LHCN-M2 (cell line): ENCODE measurements at regions not wholly inside any gene's neighbourhood (a gene's known extent, or its start where the extent isn't known, plus 50 kb on each side); places are given as distances from the start of the nearest gene placed in this dataset.

Source experiments
- DNase-seq: peaks from one replicate; pipeline ENCODE4 v3.0.0-alpha.2; 2012; ENCODE audit warnings: low read depth

- DNase-seq: peak; percentile 18
These were observed 878.9 kb upstream of the CXADR start for GRCh38 chr21:16633831-16634459.

- DNase-seq: no peak
These were observed 878.3 kb upstream of the CXADR start for GRCh38 chr21:16634515-16634914.

- no peak for DNase-seq
These were observed 872.4 kb upstream of the CXADR start for GRCh38 chr21:16640297-16641027.

- no peak for DNase-seq
These were observed 870.5 kb upstream of the CXADR start for GRCh38 chr21:16642353-16642752.

- DNase-seq: peak; percentile 8
These were observed 868.2 kb upstream of the CXADR start for GRCh38 chr21:16644685-16645084.

GRCh38 chr21:16650714-16651366, 862.0 kb upstream of the CXADR start:
- DNase-seq: no peak

GRCh38 chr21:16651956-16652355, 860.9 kb upstream of the CXADR start:
- DNase-seq: no peak

GRCh38 chr21:16663436-16663835, 849.4 kb upstream of the CXADR start:
- no peak for DNase-seq

GRCh38 chr21:16667395-16667794, 845.4 kb upstream of the CXADR start:
- no peak for DNase-seq

GRCh38 chr21:16674949-16675348, 837.9 kb upstream of the CXADR start:
- no peak for DNase-seq

- no peak for DNase-seq
These were observed 836.5 kb upstream of the CXADR start for GRCh38 chr21:16676391-16676790.

- DNase-seq: no peak
These were observed 834.2 kb upstream of the CXADR start for GRCh38 chr21:16678429-16679160.

GRCh38 chr21:16695074-16695473, 817.8 kb upstream of the CXADR start:
- DNase-seq: no peak

GRCh38 chr21:16707274-16707673, 805.6 kb upstream of the CXADR start:
- DNase-seq: peak; percentile 30

GRCh38 chr21:16708101-16708835, 804.6 kb upstream of the CXADR start:
- DNase-seq: peak; percentile 81

- peak; percentile 15 for DNase-seq
These were observed 802.8 kb upstream of the CXADR start for GRCh38 chr21:16709866-16710550.

GRCh38 chr21:16711757-16712156, 801.1 kb upstream of the CXADR start:
- no peak for DNase-seq

GRCh38 chr21:16713331-16714117, 799.3 kb upstream of the CXADR start:
- peak; percentile 48 for DNase-seq

- DNase-seq: no peak
These were observed 772.3 kb upstream of the CXADR start for GRCh38 chr21:16740511-16740910.

- DNase-seq: no peak
These were observed 771.6 kb upstream of the CXADR start for GRCh38 chr21:16741141-16741665.
